GM13977 (cell line): ENCODE measurements at regions not wholly inside any gene's neighbourhood (a gene's known extent, or its start where the extent isn't known, plus 50 kb on each side); places are given as distances from the start of the nearest gene placed in this dataset.
"Not testable (repeated sequence)": the region's sequence is repeated elsewhere in the genome, so short reads cannot be mapped to it uniquely, and the experiment has no call there.

ENCODE experiments used
- DNase-seq: peaks from one replicate; pipeline ENCODE4 v3.0.0; 2012; ENCODE audit warnings: low spot score
- in situ Hi-C: fragments of 300-500 bp; cut with MboI; formaldehyde crosslinking; loops from one replicate; pipeline ENCODE4 v1.12.0; 2022; ENCODE audit warnings: low sequenced_read_pairs, low pct_unique_long_range_greater_than_20kb, mixed read lengths, inconsistent platforms; ENCODE audit not compliant: unreplicated experiment
- TF ChIP-seq, protein P1 (sequence below): IDR thresholded peaks from 2 replicates; pipeline ENCODE4 v1.5.1; 2012; ENCODE audit warnings: mild to moderate bottlenecking, control low read depth; ENCODE audit not compliant: insufficient read depth; ENCODE audit errors: extremely low read depth, missing control alignments

DNA sequence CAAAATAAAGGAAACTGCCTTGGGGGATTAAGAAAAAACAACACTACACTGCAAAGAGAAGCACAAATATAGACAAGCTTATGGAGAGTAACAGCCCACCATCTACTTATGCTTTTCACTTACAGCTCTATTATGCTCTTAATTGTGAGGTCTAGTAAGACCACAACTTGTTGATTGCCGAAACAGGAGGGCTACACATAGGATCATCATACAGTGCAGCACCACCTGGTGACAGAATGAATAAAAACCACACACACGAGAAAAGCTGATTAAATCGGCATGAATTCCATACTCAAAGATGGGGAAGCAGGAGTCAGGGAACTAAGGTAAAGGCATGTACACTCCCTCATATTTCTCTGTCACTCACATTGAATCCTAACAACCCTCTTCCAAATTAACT, 259.2 kb downstream of the IKZF2 start:
- no peak for DNase-seq
- TF ChIP-seq, protein P1, sequence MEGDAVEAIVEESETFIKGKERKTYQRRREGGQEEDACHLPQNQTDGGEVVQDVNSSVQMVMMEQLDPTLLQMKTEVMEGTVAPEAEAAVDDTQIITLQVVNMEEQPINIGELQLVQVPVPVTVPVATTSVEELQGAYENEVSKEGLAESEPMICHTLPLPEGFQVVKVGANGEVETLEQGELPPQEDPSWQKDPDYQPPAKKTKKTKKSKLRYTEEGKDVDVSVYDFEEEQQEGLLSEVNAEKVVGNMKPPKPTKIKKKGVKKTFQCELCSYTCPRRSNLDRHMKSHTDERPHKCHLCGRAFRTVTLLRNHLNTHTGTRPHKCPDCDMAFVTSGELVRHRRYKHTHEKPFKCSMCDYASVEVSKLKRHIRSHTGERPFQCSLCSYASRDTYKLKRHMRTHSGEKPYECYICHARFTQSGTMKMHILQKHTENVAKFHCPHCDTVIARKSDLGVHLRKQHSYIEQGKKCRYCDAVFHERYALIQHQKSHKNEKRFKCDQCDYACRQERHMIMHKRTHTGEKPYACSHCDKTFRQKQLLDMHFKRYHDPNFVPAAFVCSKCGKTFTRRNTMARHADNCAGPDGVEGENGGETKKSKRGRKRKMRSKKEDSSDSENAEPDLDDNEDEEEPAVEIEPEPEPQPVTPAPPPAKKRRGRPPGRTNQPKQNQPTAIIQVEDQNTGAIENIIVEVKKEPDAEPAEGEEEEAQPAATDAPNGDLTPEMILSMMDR = peak; percentile 46
- in situ Hi-C loops = no loop called here

DNA sequence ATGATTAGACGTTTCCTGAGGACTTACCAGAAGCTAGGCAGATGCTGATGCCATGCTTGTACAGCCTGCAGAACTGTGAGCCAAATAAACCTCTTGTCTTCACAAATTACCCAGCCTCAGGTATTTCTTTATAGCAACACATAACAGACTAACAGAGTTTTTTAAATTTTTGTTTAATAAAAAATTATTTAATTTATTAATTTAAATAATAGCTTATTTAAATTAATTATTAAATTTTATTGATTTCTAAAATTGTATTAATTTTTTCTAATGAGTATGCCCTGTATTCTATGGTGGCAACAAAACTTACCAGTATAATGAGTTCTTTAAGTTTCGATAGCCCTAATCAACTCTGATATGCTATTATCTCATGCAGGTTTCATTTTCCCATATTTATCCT, 259.8 kb downstream of the IKZF2 start:
- TF ChIP-seq, protein P1 = no peak
- in situ Hi-C loops = no loop called here
- no peak for DNase-seq

DNA sequence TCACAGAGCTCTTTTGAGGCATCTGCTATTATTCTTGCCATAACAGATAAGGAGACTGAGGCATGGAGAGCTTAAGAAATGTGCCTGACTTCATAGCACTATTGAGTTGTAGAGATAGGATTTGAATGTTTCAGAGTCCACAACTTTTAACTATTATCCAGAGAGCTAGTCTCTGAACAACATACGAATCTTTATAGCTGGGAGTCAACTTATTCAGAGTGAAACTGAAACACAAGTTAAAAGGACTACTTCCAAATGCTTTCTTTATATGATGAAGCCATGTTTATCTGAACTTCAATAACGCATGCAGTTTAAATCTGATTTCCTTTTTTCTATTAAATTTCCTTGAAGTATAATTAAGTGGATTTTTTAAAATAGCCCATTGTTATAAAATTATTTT, 268.8 kb downstream of the IKZF2 start:
- TF ChIP-seq, protein P1 = no peak
- no peak for DNase-seq
- in situ Hi-C loops = no loop called here

DNA sequence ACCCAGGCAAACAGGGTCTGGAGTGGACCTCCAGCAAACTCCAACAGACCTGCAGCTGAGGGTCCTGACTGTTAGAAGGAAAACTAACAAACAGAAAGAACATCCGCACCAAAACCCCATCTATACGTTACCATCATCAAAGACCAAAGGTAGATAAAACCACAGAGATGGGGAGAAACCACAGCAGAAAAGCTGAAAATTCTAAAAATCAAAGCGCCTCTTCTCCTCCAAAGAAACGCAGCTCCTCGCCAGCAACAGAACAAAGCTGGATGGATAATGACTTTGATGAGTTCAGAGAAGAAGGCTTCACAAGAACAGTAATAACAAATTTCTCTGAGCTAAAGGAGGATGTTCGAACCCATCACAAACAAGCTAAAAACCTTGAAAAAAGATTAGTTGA, 274.9 kb downstream of the IKZF2 start:
- in situ Hi-C loops, DNase-seq: not testable (repeated sequence)

DNA sequence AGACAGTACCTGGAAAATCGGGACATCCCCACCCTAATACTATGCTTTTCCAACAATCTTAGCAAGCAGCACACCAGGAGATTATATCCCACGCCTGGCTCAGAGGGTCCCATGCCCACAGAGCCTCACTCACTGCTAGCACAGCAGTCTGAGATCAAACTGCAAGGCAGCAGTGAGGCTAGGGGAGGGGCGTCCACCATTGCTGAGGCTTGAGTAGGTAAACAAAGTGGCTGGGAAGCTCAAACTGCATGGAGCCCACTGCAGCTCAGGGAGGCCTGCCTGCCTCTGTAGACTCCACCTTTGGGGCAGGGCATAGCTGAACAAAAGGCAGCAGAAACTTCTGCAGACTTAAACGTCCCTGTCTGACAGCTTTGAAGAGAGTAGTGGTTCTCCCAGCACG, 275.5 kb downstream of the IKZF2 start:
- DNase-seq, in situ Hi-C loops: not testable (repeated sequence)

DNA sequence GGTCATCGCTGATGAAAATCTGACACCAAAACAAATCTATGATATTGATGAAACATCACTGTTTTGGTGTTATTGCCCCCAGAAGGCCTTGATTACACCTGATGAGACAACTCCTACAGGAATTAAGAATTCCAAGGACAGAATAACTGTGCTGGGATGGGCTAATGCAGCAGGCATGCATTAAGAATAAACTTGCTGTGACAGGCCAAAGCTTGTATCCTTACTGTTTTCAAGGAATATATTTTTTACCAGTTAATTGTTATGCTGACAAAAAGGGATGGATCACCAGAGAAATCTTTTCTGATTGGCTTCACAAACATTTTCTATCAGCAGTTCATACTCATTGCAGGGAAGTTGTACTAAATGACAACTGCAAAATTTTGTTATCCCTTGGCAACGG, 278.2 kb downstream of the IKZF2 start:
- in situ Hi-C loops = no loop called here
- no peak for DNase-seq
- TF ChIP-seq, protein P1 = no peak

DNA sequence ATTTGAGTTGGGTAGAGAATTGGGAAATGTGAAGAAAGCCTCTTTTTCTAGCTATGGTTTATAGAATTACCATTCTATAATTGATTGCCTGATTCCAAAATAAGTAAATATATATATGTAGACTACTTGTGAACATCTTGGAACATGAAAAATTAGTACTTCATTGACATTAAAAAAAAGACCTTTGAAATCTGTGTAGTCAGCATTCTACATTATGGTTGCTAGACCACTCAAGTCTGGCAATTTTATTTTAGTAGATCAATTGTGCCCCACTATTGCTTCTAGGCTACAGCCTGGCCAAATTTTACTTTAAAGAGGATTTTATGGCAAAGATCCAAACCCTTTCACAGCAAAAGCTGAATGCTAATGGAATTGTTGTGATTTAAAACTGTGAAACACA, 279.8 kb downstream of the IKZF2 start:
- in situ Hi-C loops = no loop called here
- TF ChIP-seq, protein P1 = no peak

DNA sequence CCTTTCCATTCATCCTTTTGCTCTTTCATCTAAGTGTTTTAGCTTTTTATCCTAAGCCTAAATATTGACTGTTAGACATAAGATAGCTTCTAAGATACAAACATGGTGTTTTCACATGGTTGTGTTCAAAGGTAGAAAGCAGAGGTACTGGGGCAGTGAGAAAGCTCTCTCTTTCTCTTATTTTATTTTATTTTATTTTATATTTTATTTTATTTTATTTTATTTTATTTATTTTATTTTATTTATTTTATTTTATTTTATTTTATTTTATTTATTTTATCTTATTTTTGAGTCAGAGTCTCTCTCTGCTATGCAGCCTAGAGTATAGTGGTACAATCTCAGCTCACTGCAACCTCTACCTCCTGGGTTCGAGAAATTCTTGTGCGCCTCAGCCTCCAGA, 287.2 kb downstream of the IKZF2 start:
- TF ChIP-seq, protein P1 = no peak
- in situ Hi-C loops = no loop called here

More for the DNA sequence above, 279.8 kb downstream of the IKZF2 start:
- DNase-seq = no peak

More for the DNA sequence above, 287.2 kb downstream of the IKZF2 start:
- no peak for DNase-seq
